ENCODE measurements at regions not wholly inside any gene's neighbourhood (a gene's known extent, or its start where the extent isn't known, plus 50 kb on each side); places are given as distances from the start of the nearest gene placed in this dataset.
"Not testable (repeated sequence)": the region's sequence is repeated elsewhere in the genome, so short reads cannot be mapped to it uniquely, and the experiment has no call there.

GRCh38 chr9:42388146-42388690 lies 204.8 kb downstream of the SPATA31A6 start:
- peak; percentile 43 for ATAC-seq
- no peak overlapping the region for H3K27ac Mint-ChIP-seq
- DNase-seq (ENCODE audit: low spot score) = peak; percentile 41

GRCh38 chr9:42388846-42389245 lies 205.4 kb downstream of the SPATA31A6 start:
- H3K27me3 Mint-ChIP-seq (ENCODE audit: insufficient read depth, low read depth, poor library complexity) = no peaks in the 10 kb centered on the region
- no peaks in the 10 kb centered on the region for H3K36me3 Mint-ChIP-seq (ENCODE audit: low read depth)
- H3K4me3 Mint-ChIP-seq = no peak overlapping the region
- ATAC-seq (no peak), DNase-seq (ENCODE audit: low spot score) (no peak)
- H3K4me1 ChIP-seq (ENCODE audit: insufficient read depth) = no peaks in the 10 kb centered on the region
- H3K79me2 ChIP-seq (replicated peaks; ENCODE audit: insufficient read depth) = no peaks in the 10 kb centered on the region
- H3K36me3 ChIP-seq (ENCODE audit: insufficient read depth) = no peaks in the 10 kb centered on the region
- H3K27ac Mint-ChIP-seq = no peak overlapping the region
- peak overlapping the region; percentile 82 for H2AFZ ChIP-seq
- H4K20me1 ChIP-seq (replicated peaks; ENCODE audit: insufficient read depth) = no peaks in the 10 kb centered on the region
- H3K4me1 Mint-ChIP-seq = no peaks in the 10 kb centered on the region
- H3K27me3 ChIP-seq (ENCODE audit: insufficient read depth) = no peaks in the 10 kb centered on the region
- 0 out of 2 replicates have a peak, but pooled peaks cover 4% of the 10 kb centered on the region for H3F3A ChIP-seq (replicated peaks; ENCODE audit: low read depth)
- TF ChIP-seq, protein P1, sequence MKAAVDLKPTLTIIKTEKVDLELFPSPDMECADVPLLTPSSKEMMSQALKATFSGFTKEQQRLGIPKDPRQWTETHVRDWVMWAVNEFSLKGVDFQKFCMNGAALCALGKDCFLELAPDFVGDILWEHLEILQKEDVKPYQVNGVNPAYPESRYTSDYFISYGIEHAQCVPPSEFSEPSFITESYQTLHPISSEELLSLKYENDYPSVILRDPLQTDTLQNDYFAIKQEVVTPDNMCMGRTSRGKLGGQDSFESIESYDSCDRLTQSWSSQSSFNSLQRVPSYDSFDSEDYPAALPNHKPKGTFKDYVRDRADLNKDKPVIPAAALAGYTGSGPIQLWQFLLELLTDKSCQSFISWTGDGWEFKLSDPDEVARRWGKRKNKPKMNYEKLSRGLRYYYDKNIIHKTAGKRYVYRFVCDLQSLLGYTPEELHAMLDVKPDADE (IDR thresholded peaks at IDR 0.05) = no peak
- TF ChIP-seq, protein P2, sequence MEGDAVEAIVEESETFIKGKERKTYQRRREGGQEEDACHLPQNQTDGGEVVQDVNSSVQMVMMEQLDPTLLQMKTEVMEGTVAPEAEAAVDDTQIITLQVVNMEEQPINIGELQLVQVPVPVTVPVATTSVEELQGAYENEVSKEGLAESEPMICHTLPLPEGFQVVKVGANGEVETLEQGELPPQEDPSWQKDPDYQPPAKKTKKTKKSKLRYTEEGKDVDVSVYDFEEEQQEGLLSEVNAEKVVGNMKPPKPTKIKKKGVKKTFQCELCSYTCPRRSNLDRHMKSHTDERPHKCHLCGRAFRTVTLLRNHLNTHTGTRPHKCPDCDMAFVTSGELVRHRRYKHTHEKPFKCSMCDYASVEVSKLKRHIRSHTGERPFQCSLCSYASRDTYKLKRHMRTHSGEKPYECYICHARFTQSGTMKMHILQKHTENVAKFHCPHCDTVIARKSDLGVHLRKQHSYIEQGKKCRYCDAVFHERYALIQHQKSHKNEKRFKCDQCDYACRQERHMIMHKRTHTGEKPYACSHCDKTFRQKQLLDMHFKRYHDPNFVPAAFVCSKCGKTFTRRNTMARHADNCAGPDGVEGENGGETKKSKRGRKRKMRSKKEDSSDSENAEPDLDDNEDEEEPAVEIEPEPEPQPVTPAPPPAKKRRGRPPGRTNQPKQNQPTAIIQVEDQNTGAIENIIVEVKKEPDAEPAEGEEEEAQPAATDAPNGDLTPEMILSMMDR (conservative IDR thresholded peaks at IDR 0.05; ENCODE audit: low read depth in 2 of 2) = no peak
- TF ChIP-seq ZNF331 (CRISPR knock-in tag; IDR thresholded peaks at IDR 0.05; ENCODE audit: low read depth) = no peak
- no peak for TF ChIP-seq POLR2AphosphoS5 (IDR thresholded peaks at IDR 0.05; ENCODE audit: low read depth)
- no peak for TF ChIP-seq JUNB (IDR thresholded peaks at IDR 0.05; ENCODE audit: unreplicated experiment)
- TF ChIP-seq EZH2 (IDR thresholded peaks at IDR 0.05; ENCODE audit: low read depth, unreplicated experiment) = no peak
- H3K9me3 Mint-ChIP-seq = peaks cover 5% of the 10 kb centered on the region
- H3K9me2 ChIP-seq (ENCODE audit: insufficient read depth) = peaks cover 7% of the 10 kb centered on the region; the same call in 1 of the 2 replicates
- H3K4me3 ChIP-seq = no peak overlapping the region
- no peak overlapping the region for H3K4me2 ChIP-seq
- no peak overlapping the region for H3K27ac ChIP-seq (ENCODE audit: low read depth)

More at GRCh38 chr9:42388146-42388690, 204.8 kb downstream of the SPATA31A6 start:
- no peaks in the 10 kb centered on the region for H3K27me3 Mint-ChIP-seq (ENCODE audit: insufficient read depth, low read depth, poor library complexity)
- H3K4me1 Mint-ChIP-seq = no peaks in the 10 kb centered on the region
- Histone ChIP-seq H3K36me3 (ENCODE audit: insufficient read depth) (no peaks in the 10 kb centered on the region), H2AFZ (0 out of 2 replicates have a peak overlapping the region, but pooled peaks have one; percentile 82), H3K4me1 (ENCODE audit: insufficient read depth) (no peaks in the 10 kb centered on the region), H3K27me3 (ENCODE audit: insufficient read depth) (no peaks in the 10 kb centered on the region), H3F3A (replicated peaks; ENCODE audit: low read depth) (0 out of 2 replicates have a peak, but pooled peaks cover 4% of the 10 kb centered on the region), H4K20me1 (replicated peaks; ENCODE audit: insufficient read depth) (no peaks in the 10 kb centered on the region), H3K27ac (ENCODE audit: low read depth) (no peak overlapping the region), H3K4me2 (no peak overlapping the region), H3K9me2 (ENCODE audit: insufficient read depth) (peaks cover 7% of the 10 kb centered on the region; the same call in 1 of the 2 replicates), H3K4me3 (no peak overlapping the region), H3K79me2 (replicated peaks; ENCODE audit: insufficient read depth) (no peaks in the 10 kb centered on the region)
- TF ChIP-seq, protein P1 (IDR thresholded peaks at IDR 0.05) = no peak
- TF ChIP-seq JUNB (IDR thresholded peaks at IDR 0.05; ENCODE audit: unreplicated experiment) = no peak
- TF ChIP-seq EZH2phosphoT487 (IDR thresholded peaks at IDR 0.05; ENCODE audit: unreplicated experiment) = no peak
- no peak for TF ChIP-seq CREB1 (CRISPR knock-in tag; IDR thresholded peaks at IDR 0.05; ENCODE audit: low read depth)
- TF ChIP-seq, protein P2 (conservative IDR thresholded peaks at IDR 0.05; ENCODE audit: low read depth in 2 of 2) = peak; percentile 31 to 64; a peak in 3 of 4 replicates
- H3K4me3 Mint-ChIP-seq = no peak overlapping the region
- no peaks in the 10 kb centered on the region for H3K36me3 Mint-ChIP-seq (ENCODE audit: low read depth)
- peaks cover 5% of the 10 kb centered on the region for H3K9me3 Mint-ChIP-seq

DNA sequence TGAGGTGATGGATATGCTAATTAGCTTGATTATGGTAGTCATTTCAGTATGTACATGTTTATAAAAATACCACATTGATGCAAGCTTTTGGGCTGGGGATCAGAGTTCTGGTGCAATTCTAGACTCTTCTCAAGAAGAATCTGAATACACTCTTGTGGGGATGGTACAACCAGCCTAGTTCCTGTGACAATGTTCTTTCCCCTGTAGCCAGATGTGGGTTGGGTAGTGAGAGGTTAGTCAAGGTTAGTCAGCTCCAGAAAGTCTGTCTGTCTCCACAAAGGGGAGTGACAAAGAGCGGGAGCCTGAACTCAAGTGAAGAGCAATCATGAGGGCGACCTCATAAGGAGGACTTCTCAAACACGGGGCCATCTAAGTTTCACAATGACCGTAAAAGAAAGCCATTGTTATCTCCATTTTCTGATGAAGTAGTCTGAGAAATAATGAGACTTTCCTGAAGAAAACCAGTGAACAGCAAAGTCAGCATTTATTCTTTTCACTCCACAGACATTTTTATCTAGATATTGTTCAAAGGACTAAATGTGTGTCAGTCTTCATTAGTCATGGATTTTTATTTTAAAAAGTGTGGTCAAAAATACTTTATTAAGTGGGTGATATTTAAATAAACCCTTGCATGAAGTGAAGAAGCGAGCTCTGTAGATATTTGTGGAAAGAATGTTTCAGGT lies 209.5 kb downstream of the SPATA31A6 start:
- not testable (repeated sequence) for DNase-seq (ENCODE audit: low spot score); H3K4me2 ChIP-seq; H3K27me3 Mint-ChIP-seq (ENCODE audit: insufficient read depth, low read depth, poor library complexity); H3K27ac Mint-ChIP-seq; H3K4me3 ChIP-seq; H3K27me3 ChIP-seq (ENCODE audit: insufficient read depth); H3K79me2 ChIP-seq (replicated peaks; ENCODE audit: insufficient read depth); ATAC-seq; H3K36me3 Mint-ChIP-seq (ENCODE audit: low read depth); H3K27ac ChIP-seq (ENCODE audit: low read depth); H3K4me3 Mint-ChIP-seq; H3K4me1 ChIP-seq (ENCODE audit: insufficient read depth); H3F3A ChIP-seq (replicated peaks; ENCODE audit: low read depth); H4K20me1 ChIP-seq (replicated peaks; ENCODE audit: insufficient read depth); H2AFZ ChIP-seq; H3K9me3 Mint-ChIP-seq; H3K9me2 ChIP-seq (ENCODE audit: insufficient read depth); H3K36me3 ChIP-seq (ENCODE audit: insufficient read depth); H3K4me1 Mint-ChIP-seq

Data from GM23338 (cell line).